Dedifferentiated amniotic fluid mesenchymal stem cell (primary cell): ENCODE measurements at regions not wholly inside any gene's neighbourhood (a gene's known extent, or its start where the extent isn't known, plus 50 kb on each side); places are given as distances from the start of the nearest gene placed in this dataset.
"Not testable (repeated sequence)": the region's sequence is repeated elsewhere in the genome, so short reads cannot be mapped to it uniquely, and the experiment has no call there.

Source experiments
- DNase-seq: peaks from one replicate; pipeline ENCODE4 v3.0.0-alpha.2; 2016; ENCODE audit errors: extremely low spot score

DNA sequence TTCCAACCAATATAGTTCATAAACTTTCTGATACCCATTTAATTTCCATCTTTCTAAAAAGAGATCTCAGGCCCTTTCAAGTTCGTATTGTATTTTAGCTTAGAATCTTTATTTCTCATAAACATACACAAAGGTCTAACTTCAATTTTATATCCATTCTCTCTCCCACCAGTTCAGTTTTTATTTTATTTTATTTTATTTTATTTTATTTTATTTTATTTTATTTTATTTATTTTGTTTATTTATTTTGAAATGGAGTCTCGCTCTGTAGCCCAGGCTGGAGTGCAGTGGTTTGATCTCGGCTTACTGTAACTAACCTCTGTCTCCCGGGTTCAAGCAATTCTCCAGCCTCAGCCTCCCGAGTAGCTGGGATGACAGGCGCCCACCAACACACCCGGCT is 552.8 kb downstream of the SLITRK5 start:
- DNase-seq, result no peak

DNA sequence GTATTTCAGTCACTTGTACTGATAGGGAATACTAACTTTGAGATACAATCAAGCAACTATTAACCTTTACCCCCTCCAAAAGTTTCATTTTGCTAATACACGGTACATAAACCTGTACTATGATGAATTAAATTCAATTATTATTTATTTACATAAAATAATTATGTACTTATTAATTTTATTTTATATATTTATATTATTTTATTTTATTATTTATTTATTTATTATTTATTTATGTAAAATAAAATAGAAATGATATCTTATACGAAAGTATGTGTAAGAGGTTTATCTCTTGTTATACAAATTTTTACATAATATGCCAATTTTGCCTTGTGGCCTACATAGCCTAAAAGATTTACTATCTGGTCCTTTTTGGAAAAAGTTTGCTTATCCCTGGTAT is 564.3 kb downstream of the SLITRK5 start:
- no peak for DNase-seq

DNA sequence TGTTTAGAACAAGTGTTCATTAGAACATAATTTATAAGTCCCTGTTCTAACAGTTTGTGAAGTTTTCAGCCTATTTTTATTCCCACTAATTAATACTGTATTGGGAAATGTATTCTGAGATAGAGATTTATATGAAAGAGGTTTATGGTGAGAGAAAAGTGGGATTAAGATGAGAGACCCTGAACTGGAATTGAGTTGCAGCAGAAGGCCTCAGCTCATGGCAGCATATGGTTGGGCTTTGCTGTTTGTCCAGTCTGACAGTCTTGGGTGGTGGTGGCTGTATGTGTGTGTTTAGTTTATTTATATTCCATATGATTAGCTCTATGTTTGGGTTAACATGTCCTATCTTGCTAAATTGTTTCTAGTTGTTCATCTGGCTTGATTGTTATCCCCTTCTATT is 575.1 kb downstream of the SLITRK5 start:
- no peak for DNase-seq

DNA sequence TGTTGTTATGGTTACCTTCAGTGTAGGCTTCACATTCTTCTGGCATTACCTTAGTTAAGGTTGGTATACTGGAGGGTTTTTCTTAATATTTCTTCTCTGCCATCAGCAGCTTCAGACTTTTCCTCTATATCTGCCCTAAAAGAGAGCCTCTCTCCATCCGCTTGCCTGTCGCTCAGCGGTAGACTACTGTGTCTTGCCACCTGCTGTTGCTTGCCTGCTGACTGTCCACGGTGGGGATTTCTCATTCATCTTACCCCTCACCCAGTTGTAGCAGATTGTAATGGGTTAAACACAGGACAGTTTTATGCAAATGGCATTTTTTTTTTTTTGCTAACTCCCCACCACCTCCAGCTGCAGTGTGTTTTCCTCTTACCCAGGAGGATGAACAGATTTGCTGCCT is 577.2 kb downstream of the SLITRK5 start:
- DNase-seq, result no peak

DNA sequence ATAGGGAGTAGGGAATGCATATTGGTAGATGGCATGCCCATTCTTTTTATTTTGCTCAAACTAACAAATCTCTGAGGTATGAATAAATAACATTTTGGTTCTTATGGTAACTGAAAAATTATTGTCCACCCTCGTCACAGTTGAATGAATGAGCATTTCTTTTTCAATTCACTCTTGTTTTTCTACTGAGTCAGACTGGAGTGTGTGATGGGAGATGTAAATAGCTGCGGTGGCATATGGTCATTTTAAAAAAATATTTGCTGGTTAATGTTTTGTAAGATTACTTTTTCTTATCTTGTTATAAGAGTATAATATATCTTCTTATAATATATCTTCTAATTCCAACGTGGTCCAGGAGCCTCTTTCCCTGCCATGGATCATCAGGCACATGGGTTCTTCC is 586.5 kb downstream of the SLITRK5 start:
- DNase-seq, result no peak

DNA sequence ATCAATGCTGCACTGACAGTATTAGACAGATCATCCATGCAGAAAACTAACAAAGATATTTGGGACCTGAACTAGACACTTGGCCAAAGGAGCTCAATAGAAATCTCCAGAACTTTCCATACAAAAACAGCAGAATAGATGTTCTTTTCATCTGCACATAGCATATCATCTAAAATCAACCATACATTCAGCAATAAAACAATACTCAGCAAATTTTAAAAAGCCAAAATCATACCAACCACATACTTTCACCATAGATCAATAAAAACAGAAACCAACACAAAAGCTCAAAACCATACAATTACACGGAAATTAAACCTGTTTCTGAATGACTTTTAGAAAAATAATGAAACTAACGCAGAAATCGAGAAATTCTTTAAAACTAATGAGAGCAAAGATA is 592.6 kb downstream of the SLITRK5 start:
- no peak for DNase-seq

DNA sequence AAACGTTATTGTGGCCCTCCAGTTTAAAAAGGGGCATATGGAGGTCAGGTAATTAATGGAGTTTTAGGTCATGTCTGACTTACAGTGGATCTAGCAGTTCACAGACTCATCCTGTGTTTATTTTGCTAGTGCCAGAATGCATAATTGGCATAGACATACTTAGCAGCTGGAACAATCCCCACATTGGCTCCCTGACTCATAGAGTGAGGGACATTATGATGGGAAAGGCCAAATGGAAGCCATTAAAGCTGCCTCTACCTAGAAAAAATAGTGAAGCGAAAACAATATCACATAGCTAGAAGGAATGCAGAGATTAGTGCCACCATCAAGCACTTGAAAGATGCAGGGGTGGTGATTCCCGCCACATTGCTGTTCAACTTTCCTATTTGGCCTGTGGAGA is 610.7 kb downstream of the SLITRK5 start:
- DNase-seq, result no peak

DNA sequence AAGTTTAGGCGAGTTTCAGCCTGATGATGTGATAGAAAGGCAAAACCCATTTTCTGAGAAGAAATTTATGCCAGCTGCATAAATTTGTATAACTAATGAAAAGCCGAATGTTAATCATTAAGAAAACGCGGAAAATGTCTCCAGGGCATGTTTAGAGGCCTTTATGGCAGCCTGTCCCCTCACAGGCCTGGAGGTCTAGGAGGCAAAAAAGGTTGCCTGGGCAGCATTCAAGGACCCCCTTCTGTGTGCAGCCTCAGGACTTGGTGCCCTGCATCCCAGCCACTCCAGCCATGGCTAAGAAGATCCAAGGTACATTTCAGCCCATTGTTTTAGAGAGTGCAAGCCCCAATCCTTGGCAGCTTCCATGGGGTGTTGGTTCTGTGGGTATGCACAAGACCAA is 614.2 kb downstream of the SLITRK5 start:
- no peak for DNase-seq

DNA sequence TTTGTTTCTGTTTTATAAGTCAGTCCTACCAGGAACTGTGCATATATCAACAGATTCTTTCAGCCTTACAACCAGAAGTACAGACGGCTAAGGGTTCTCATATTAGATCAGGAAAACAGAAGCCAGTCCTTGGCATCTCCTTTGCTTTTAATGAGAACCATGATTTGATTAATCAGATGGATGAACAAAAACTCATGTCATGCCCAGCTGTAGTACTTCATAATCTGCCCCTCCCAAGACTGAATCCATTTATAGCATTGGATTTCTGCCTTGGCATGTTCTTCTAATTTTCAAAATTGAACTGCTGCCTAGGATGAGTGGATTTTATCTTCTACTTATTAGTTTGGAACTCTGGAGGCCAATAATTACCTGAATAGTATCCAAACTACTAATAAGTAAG is 617.2 kb downstream of the SLITRK5 start:
- DNase-seq, result no peak

DNA sequence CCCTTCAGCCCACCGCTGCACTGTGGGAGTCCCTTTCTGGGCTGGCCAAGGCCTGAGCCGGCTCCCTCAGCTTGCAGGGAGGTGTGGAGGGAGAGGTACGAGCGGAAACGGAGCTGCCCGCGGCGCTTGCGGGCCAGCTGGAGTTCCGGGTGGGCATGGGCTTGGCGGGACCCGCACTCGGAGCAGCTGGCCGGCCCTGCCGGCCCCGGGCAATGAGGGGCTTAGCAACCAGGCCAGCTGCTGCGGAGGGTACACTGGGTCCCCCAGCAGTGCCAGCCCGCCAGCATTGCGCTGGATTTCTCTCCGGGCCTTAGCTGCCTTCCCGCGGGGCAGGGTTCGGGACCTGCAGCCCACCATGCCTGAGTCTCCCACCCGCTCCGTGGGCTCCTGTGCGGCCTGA is 620.6 kb downstream of the SLITRK5 start:
- DNase-seq, result not testable (repeated sequence)

DNA sequence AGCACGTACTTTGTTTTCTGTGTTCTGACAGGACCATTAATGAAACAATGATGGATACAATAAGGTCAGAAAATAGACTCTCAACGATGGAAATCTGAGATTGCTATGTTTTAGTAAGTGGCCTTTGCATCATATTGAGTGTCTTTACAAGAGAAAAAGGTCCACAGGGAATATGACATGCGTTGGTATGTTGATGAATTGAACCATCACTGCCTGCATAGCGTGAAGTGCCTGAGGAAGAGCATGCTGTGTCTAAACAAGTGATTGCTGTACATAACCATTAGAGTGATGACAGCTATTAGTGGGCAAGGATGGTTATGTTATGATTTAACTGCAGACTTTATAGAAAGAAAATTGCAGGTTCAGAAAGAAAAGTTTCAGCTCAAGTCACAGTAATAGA is 623.2 kb downstream of the SLITRK5 start:
- DNase-seq, result no peak

DNA sequence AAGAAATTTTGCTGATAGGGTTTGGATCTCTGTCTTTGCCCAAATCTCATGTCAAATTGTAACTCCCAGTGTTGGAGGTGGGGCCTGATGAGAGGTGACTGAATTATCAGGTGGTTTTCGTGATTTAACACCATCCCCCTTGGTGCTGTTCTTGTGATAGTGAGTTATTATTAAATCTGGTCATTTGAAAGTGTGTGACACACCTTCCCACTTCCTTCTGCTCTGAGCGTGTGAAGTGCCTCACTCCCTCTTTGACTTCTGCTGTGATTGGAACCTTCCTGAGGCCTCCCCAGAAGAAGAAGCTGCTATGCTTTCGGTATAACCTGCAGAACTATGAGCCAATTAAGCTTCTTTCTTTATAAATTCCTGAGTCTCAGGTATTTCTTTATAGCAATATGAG is 632.0 kb downstream of the SLITRK5 start:
- DNase-seq, result no peak

DNA sequence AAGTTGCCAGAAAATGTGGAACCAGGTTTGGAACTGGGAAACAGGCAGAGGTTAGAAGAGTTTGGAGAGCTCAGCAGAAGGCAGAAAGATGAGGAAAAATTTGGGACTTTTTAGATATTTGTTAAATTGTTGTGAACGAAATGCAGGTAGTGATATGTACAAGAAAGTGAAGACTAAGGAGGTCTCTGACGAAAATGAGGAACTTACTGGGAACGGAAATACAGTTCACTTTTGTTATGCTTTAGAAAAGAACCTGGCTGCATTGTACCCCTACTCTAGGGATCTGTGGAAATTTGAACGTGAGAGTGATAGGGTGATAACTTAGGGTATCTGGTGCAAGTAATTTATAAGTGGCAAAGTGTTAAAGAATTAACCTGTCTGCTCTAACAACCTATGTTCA is 632.4 kb downstream of the SLITRK5 start:
- DNase-seq, result no peak

DNA sequence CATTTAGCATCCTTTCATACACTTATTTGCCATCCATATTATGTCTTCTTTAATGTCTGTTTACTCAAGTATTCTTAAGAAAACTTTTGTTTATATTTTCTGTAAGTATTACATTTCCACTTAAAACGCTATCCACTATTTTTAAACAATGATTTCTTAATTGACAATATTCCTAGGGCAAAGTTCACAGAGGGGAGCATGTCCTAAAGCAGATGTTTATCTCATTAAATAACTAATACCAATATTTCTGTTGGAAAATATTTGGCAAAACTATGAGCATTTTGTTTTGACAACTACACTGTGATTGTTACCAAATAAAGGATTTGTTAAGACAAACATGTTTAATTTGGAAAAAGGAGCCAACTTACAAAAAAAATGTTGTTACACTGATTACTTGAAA is 643.3 kb downstream of the SLITRK5 start:
- DNase-seq, result no peak

DNA sequence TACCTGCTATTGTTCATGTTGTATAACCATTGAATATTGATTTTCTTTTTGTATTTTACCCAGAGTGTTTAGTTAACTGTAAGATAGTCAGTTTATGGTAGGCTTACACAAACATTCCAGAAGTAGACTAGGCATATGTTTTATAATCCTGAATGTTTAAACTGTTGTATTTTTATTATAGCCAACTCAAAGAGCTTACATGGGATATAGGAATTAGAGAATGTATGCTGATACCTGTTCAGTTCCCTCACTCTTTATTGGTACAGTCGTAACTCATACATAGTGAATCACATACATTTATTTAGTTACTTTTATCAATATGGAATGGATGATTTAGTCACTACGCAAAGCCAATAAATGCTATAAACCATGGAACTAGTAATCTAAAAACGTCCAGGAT is 657.9 kb downstream of the SLITRK5 start:
- DNase-seq, result no peak

DNA sequence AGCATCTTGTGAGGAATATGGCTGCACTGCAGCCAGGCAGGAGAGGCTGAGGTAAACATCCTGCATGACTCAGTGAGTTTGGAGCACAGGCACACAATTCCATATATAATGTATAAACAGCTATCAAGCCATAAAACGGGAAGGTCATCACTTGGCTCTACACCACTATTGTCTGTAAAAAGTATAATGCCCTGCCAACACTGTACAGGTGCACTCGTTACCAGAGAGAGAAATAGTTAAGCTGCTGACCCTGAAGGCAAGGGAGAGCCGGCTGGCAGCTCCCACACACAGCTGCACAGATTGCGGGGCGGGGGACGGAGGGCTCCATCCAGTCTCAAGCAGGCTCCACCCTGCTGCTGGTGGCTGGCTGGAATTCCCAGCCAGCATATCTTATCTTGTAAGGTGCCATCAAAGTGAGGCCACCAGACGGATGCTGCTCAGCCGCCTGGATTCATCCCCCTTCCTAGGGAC is 668.1 kb downstream of the SLITRK5 start:
- no peak for DNase-seq

DNA sequence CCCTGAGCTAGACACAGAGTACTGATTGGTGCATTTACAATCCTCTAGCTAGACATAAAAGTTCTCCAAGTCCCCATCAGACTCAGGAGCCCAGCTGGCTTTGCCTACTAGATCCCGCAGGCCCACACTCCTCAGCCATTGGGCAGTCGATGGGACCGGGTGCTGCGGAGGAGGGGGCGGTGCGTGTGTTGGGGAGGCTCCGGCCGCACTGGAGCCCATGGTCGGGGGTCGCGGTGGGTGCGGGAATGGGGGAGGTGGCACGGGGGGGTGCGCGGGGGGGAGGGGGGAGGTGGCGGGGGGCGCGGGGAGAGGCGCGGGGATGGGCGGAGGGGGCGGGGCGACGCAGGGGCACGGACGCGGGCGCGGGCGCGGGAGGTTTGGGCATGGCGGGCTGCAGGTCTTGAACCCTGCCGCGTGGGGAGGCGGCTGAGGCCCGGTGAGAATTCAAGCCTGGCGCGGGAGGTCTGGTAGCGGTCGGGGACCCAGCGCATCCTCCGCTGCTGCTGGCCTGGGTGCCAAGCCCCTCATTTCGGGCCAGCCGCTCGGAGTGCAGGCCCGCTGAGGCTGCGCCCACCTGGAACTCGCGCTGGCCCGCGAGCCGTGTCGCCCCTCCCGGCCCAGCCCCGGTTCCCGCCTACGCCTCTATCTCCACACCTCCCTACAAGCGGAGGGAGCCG is 674.1 kb downstream of the SLITRK5 start:
- DNase-seq, result no peak

DNA sequence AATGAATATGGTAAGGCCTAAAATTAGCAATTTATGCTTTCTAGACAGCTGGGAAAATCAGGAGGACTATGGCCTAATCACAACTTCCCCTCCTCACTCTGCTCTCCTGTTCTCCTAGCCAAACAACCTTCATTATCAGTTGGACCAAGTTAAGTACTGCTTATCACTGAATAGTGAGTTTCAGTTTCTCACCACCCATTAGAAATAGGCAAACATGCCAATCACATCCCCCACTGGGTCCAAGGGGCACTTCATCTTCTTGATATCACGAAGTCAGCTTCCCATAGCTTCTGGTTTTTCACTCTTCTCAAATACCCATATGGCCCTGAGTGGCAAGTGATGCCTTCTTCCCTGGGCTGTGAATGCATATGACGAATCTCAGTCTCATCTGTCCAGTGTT is 689.6 kb downstream of the SLITRK5 start:
- no peak for DNase-seq

DNA sequence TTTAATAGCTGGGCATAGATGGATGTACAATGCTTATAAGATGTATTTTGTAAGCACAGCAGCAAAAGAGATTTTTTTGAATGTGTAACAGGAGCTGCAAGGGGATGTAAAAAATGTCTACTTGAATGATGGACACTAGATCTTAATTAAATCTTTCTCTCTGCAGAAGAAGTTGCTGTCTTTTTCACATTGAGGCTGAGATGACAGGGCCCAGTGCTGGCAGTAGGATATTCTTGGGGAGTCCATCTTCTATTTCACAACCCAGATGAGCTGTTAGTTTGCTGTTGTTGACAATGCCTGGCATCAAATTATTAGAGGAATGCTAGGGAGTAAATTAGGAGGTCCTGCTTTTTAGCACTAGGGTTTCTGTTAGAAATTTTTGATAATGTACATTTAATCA is 698.7 kb downstream of the SLITRK5 start:
- DNase-seq, result no peak

DNA sequence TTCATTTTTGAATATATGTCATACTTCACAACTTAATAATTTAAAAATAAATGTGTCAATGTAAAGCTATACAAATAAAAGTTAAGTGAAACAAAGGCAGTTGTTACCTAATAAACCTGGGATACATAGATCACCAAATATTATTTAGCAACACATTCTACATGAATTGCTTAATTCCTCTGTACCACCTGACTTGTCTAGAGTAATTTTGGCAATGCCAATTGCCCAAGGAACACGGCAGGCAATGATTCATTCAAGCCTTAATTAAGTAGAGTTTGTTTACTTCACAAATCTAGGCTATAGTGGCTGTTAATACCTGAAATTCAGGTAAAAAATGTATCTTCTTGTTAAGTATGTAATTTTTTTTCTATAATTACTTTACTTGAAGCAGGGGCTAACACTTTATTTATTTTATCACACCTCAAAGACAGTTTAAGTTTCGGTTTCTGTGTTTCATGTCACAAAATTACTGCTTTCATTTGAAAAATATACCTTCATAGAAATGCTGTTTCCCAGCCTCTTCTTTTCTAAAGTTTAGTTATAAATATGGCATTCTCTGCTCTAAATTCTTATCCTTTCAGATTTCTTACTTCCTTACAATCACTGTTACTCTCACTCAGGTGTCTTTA is 705.7 kb downstream of the SLITRK5 start:
- no peak for DNase-seq

DNA sequence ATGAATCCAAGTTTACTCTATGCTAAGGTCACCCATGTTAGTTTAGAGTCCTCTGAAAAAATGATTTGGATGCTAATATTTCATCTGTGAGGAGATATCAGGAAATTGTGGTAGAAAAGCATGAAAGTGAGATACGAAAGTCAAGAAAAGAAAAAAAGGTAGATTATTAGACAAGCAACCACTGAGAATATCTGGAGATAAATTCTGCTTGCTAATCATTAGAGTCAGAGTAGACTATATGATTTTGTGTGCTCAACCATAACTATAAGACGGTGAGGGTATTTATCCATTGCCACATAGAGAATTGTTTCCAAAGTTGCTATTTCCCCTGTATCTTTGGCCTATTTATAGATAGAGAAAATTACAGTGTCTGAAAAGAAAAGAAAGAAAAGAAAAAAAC is 706.7 kb downstream of the SLITRK5 start:
- DNase-seq, result no peak

DNA sequence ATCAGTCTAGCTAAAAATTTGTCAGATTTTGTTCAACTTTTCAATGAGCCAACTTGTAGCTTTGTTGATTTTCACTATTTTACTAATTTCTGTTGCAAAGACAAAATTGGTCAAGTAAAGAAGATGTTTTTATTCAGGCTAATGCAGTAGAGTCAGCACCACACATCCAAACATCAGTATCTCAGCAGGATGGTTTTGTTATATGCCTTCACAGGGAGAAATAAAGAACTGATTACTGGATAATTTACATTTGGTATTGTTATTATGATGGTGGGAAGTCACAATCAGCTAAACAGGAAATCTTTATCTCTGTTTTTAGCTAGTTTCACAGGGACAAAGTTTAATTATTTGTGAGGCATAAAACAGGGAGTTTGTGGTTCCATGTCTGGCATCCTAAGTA is 713.4 kb downstream of the SLITRK5 start:
- no peak for DNase-seq

DNA sequence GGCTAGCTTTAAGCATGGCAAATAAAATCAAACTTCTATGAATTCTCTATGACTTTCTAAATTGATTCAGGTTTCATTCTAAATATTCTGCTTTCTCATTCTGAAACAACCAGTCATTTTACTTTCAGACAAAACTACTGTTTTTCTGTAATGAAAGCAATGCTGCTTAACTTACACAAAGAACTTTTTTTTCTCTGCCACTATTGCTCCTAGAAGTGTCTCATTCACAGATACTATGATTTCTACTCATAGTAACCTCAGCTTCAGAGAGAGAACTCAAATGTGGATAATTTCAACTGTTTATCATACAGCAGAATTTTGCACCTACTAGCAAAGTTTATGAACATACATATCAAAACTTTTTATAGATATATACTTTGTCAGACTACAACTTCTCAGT is 724.6 kb downstream of the SLITRK5 start:
- DNase-seq, result no peak

DNA sequence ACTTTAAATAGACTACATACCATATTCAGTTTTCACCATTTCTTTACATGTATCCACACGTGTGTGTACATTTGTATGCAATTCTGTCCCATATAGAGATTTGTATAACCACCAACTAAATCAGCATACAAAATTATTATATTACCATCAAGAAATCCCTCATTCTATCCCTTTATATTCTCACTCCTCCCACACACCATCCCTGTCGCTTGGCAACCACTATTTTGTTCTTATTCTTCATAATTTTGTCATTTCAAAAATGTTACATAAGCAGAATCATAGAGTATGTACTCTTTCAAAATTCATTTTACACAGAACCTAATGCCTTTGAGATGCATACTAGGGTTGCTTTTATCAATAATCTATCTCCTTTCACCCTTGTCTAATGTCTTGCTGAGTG is 740.5 kb downstream of the SLITRK5 start:
- DNase-seq, result no peak
